ENCODE measurements at regions not wholly inside any gene's neighbourhood (a gene's known extent, or its start where the extent isn't known, plus 50 kb on each side); places are given as distances from the start of the nearest gene placed in this dataset.
A peak's percentile ranks its signal among the peaks of the same experiment; 100 is the strongest.

GRCh38 chr7:94161476-94161875 is 157.3 kb upstream of the BET1 start:
- H3K9me3 ChIP-seq, result no peaks in the 10 kb centered on the region; the same call in 1 of the 2 replicates
- no peaks in the 10 kb centered on the region for H4K20me1 ChIP-seq
- no peaks in the 10 kb centered on the region for H3K36me3 ChIP-seq
- no peak for TF ChIP-seq Cebpa-rat (IDR thresholded peaks at IDR 0.05)
- no peak overlapping the region; the same call in 1 of the 2 replicates for H3K4me3 ChIP-seq
- H3K27me3 ChIP-seq, result no peaks in the 10 kb centered on the region
- peaks cover 15% of the 10 kb centered on the region for H3K4me1 ChIP-seq
- H3K9ac ChIP-seq, result no peak overlapping the region; the same call in 1 of the 2 replicates
- H3K4me2 ChIP-seq, result peak overlapping the region; percentile 68
- H3K27ac ChIP-seq, result peak overlapping the region; percentile 46; the same call in 1 of the 2 replicates

- Histone ChIP-seq H3K4me1 (no peaks in the 10 kb centered on the region), H4K20me1 (no peaks in the 10 kb centered on the region), H3K27ac (no peak overlapping the region), H3K4me2 (no peak overlapping the region), H3K27me3 (no peaks in the 10 kb centered on the region), H3K36me3 (no peaks in the 10 kb centered on the region), H3K9ac (no peak overlapping the region), H3K4me3 (no peak overlapping the region), H3K9me3 (no peaks in the 10 kb centered on the region; the same call in 1 of the 2 replicates)
- TF ChIP-seq Cebpa-rat (IDR thresholded peaks at IDR 0.05), result no peak
These were observed 165.5 kb upstream of the BET1 start for GRCh38 chr7:94169682-94170081.

- Histone ChIP-seq H3K27me3 (no peaks in the 10 kb centered on the region), H3K4me1 (no peaks in the 10 kb centered on the region), H3K36me3 (no peaks in the 10 kb centered on the region), H4K20me1 (no peaks in the 10 kb centered on the region), H3K4me2 (no peak overlapping the region), H3K9me3 (no peaks in the 10 kb centered on the region; the same call in 1 of the 2 replicates), H3K27ac (no peak overlapping the region), H3K4me3 (no peak overlapping the region), H3K9ac (no peak overlapping the region)
- no peak for TF ChIP-seq Cebpa-rat (IDR thresholded peaks at IDR 0.05)
These were observed 166.7 kb upstream of the BET1 start for GRCh38 chr7:94170836-94171235.

DNA sequence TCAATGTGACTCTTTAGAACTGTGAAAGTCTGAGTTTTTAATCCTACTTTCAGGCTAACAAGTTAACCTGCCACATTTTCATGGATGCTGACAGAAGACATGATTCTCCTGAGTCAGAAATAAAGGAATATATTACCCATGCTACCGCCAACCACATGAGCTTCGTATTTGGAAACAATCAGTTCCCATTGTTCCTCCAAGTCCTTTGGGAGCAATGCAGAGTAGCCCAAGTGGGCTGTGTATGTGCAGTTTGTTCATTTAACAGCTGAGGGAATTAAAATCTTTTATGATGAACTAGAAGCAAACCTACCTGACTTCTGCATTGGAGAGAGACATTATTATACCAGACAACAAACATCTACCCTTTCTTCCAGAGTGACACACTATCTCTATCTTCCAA is 169.3 kb upstream of the BET1 start:
- Histone ChIP-seq H3K9me3 (no peaks in the 10 kb centered on the region), H3K36me3 (no peaks in the 10 kb centered on the region), H4K20me1 (no peaks in the 10 kb centered on the region), H3K27me3 (no peaks in the 10 kb centered on the region), H3K4me2 (no peak overlapping the region), H3K4me3 (no peak overlapping the region), H3K4me1 (no peaks in the 10 kb centered on the region), H3K27ac (no peak overlapping the region), H3K9ac (no peak overlapping the region)
- no peak for TF ChIP-seq Cebpa-rat (IDR thresholded peaks at IDR 0.05)

DNA sequence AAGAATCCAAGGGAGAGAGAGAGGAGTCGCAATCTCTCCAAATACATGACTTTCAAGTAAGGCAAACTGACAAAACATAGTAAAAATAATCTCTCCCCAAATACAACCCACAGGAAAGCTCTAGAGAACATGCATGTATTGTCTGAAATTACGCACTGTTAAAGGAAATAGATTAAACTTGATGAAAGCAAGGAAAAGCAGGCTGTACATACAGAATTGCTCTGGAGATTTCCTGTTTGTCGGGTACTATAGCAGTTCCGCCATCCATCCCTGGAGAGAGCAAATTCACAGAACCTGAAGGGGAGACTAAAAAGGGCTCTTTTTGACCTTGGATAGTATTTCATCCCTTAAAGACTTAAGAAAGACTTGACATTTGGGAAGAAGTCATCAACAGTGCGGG is 170.2 kb upstream of the BET1 start:
- Histone ChIP-seq H3K27me3 (no peaks in the 10 kb centered on the region), H4K20me1 (no peaks in the 10 kb centered on the region), H3K4me3 (no peak overlapping the region), H3K4me2 (no peak overlapping the region), H3K4me1 (no peaks in the 10 kb centered on the region), H3K9me3 (no peaks in the 10 kb centered on the region), H3K9ac (no peak overlapping the region), H3K27ac (no peak overlapping the region), H3K36me3 (no peaks in the 10 kb centered on the region)
- no peak for TF ChIP-seq Cebpa-rat (IDR thresholded peaks at IDR 0.05)

- H3K27ac ChIP-seq, result no peak overlapping the region
- TF ChIP-seq Cebpa-rat (IDR thresholded peaks at IDR 0.05), result no peak
- no peaks in the 10 kb centered on the region for H4K20me1 ChIP-seq
- no peaks in the 10 kb centered on the region for H3K36me3 ChIP-seq
- no peaks in the 10 kb centered on the region for H3K4me1 ChIP-seq
- H3K9me3 ChIP-seq, result no peaks in the 10 kb centered on the region
- H3K4me2 ChIP-seq, result no peak overlapping the region
- no peaks in the 10 kb centered on the region for H3K27me3 ChIP-seq
- H3K4me3 ChIP-seq, result no peak overlapping the region
- H3K9ac ChIP-seq, result no peak overlapping the region
These were observed 170.8 kb upstream of the BET1 start for GRCh38 chr7:94174956-94175355.

DNA sequence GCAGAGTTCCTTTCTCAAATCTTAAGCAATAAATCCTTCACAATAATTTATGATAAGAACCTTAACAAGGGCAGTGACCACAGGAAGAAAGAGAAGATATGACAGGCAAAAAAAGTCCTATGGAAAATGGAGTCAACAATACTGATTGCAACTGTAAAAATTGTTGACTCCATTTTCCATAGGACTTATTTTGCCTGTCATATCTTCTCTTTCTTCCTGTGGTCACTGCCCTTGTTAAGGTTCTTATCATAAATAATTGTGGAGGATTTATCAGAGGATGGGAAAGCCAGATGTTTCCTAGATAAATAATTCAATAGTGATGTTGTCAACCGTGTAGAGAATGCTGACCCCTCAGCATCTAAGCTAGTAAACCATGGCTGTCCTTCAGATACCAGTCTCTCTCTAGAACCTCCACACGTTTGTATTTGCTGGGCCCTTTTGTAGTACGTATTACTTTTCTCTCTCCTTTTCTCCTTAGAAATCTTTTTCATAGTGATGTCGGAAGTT is 172.6 kb upstream of the BET1 start:
- Histone ChIP-seq H3K9ac (no peak overlapping the region), H3K27me3 (no peaks in the 10 kb centered on the region), H3K4me1 (no peaks in the 10 kb centered on the region), H3K27ac (no peak overlapping the region), H3K4me3 (no peak overlapping the region), H3K9me3 (no peaks in the 10 kb centered on the region), H3K4me2 (no peak overlapping the region), H3K36me3 (no peaks in the 10 kb centered on the region), H4K20me1 (no peaks in the 10 kb centered on the region)
- TF ChIP-seq Cebpa-rat (IDR thresholded peaks at IDR 0.05), result no peak

DNA sequence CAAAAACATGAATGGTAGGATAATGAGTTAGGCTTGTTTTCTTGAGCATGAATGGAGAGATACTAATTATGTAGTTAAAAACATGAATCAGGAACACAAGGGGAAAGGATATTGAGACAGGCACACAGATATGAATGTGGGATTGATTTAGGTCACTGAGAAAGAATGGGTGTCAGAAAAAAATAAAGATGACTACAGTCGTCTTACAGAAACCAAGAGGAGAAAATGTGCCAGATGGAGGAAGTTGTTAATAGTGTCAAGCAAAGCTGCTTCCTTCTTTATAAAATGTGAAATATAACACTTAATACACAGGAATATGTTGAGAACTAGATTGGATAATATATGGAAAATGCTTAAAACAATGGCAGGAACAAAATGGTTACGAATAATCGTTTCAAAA is 173.3 kb upstream of the BET1 start:
- no peak overlapping the region for H3K27ac ChIP-seq
- H3K36me3 ChIP-seq, result no peaks in the 10 kb centered on the region
- no peaks in the 10 kb centered on the region for H4K20me1 ChIP-seq
- H3K4me3 ChIP-seq, result no peak overlapping the region
- H3K9me3 ChIP-seq, result no peaks in the 10 kb centered on the region
- no peaks in the 10 kb centered on the region for H3K4me1 ChIP-seq
- no peak overlapping the region for H3K9ac ChIP-seq
- no peaks in the 10 kb centered on the region for H3K27me3 ChIP-seq
- H3K4me2 ChIP-seq, result no peak overlapping the region
- no peak for TF ChIP-seq Cebpa-rat (IDR thresholded peaks at IDR 0.05)

- no peaks in the 10 kb centered on the region for H3K27me3 ChIP-seq
- H3K9ac ChIP-seq, result no peak overlapping the region
- TF ChIP-seq Cebpa-rat (IDR thresholded peaks at IDR 0.05), result no peak
- H4K20me1 ChIP-seq, result no peaks in the 10 kb centered on the region
- no peak overlapping the region for H3K27ac ChIP-seq
- no peak overlapping the region for H3K4me3 ChIP-seq
- no peaks in the 10 kb centered on the region for H3K36me3 ChIP-seq
- H3K9me3 ChIP-seq, result no peaks in the 10 kb centered on the region
- no peaks in the 10 kb centered on the region for H3K4me1 ChIP-seq
- no peak overlapping the region for H3K4me2 ChIP-seq
These were observed 174.1 kb upstream of the BET1 start for GRCh38 chr7:94178230-94178629.

GRCh38 chr7:94179466-94179865 is 175.3 kb upstream of the BET1 start:
- H3K27me3 ChIP-seq, result no peaks in the 10 kb centered on the region
- no peak overlapping the region for H3K4me3 ChIP-seq
- no peak overlapping the region for H3K4me2 ChIP-seq
- H3K9me3 ChIP-seq, result no peaks in the 10 kb centered on the region
- H3K4me1 ChIP-seq, result no peaks in the 10 kb centered on the region
- no peak overlapping the region for H3K27ac ChIP-seq
- TF ChIP-seq Cebpa-rat (IDR thresholded peaks at IDR 0.05), result no peak
- H4K20me1 ChIP-seq, result no peaks in the 10 kb centered on the region
- H3K36me3 ChIP-seq, result no peaks in the 10 kb centered on the region
- H3K9ac ChIP-seq, result no peak overlapping the region

- Histone ChIP-seq H3K4me3 (no peak overlapping the region), H3K27me3 (no peaks in the 10 kb centered on the region), H3K4me1 (no peaks in the 10 kb centered on the region), H3K27ac (no peak overlapping the region), H3K4me2 (no peak overlapping the region), H3K9ac (no peak overlapping the region), H3K9me3 (no peaks in the 10 kb centered on the region), H3K36me3 (no peaks in the 10 kb centered on the region), H4K20me1 (no peaks in the 10 kb centered on the region)
- no peak for TF ChIP-seq Cebpa-rat (IDR thresholded peaks at IDR 0.05)
These were observed 177.9 kb upstream of the BET1 start for GRCh38 chr7:94182066-94182465.

Data from BLaER1 (cell line).